Adrenal gland (tissue), 9 donors: ENCODE measurements at regions not wholly inside any gene's neighbourhood (a gene's known extent, or its start where the extent isn't known, plus 50 kb on each side); places are given as distances from the start of the nearest gene placed in this dataset.

Experiments
- DNase-seq, 7 donors: peaks; one replicate each; pipeline ENCODE4 v3.0.0-alpha.2; 2019 to 2020
- H3K27ac ChIP-seq, 5 donors: fragments of 200-600 bp; sonication (generic) in 4 of 5; 1 replicate in 3 of 5; 2 replicates in 2 of 5; pipeline versions ENCODE4 v1.5.1 to v1.8.0; 2016 to 2020; ENCODE audit warnings: mild to moderate bottlenecking in 1 of 5
- H3K27me3 ChIP-seq: fragments of 200-600 bp; 2 replicates; pipeline ENCODE4 v1.8.0; 2021
- H3K36me3 ChIP-seq, 2 donors: fragments of 200-600 bp; replicated peaks in 1 of 2; 1 replicate in 1 of 2; 2 replicates in 1 of 2; pipeline versions ENCODE4 v1.5.1 to v1.8.0; 2018 to 2022
- H3K4me1 ChIP-seq, 2 donors: fragments of 200-600 bp; replicated peaks in 1 of 2; 1 replicate in 1 of 2; 2 replicates in 1 of 2; pipeline versions ENCODE4 v1.5.1 to v1.8.0; 2018 to 2021
- H3K4me3 ChIP-seq, 4 donors: fragments of 200-600 bp; sonication (generic) in 3 of 4; one replicate each; pipeline ENCODE4 v1.5.1; 2016 to 2018
- H3K9me3 ChIP-seq, 3 donors: fragments of 200-600 bp; sonication (generic) in 1 of 3; replicated peaks in 1 of 3; 1 replicate in 2 of 3; 2 replicates in 1 of 3; pipeline versions ENCODE4 v1.5.1 to v1.8.0; 2016 to 2021
- POLR2A ChIP-seq, 2 donors: fragments of 450-650 bp; IDR thresholded peaks; one replicate each; pipeline ENCODE4 v1.6.1; 2017; ENCODE audit warnings: antibody characterized with exemption in 2 of 2, mild to moderate bottlenecking in 2 of 2, moderate library complexity in 1 of 2
- WGBS, 4 donors: extraction: QIAGEN DNeasy Blood & Tissue Kit in 2 of 4; methylation state at CpG; one replicate each; pipeline versions ENCODE4 v1.1.5 to v1.1.7; 2013 to 2017; 5-methylcytosine and 5-hydroxymethylcytosine counted together
- intact Hi-C, 2 donors: fragments of 100-400 bp; cut with DNase I; formaldehyde crosslinking; loops; one replicate each; pipeline versions ENCODE4 v1.14.1 to v1.15.0; 2022 to 2023
- TF ChIP-seq, protein P1 (sequence below), 6 experiments: fragments of 450-650 bp in 4 of 6; fragments of 200-600 bp in 2 of 6; sonication (generic) in 1 of 6; IDR thresholded peaks; 1 replicate in 5 of 6; 2 replicates in 1 of 6; pipeline versions ENCODE4 v1.5.1 to v1.8.0; 2016 to 2021; ENCODE audit warnings: antibody characterized with exemption in 6 of 6, mild to moderate bottlenecking in 2 of 6, moderate library complexity in 1 of 6
- donor health status: healthy with polysubstance abuse.
- donor health status: Bipolar disorder and iron deficiency.
- donor health status: DM: yes; HTN: yes; CAD: no.
- donor health status: DM: no; HTN: no; CAD: no.
- donor health status: DM: no; HTN: no; CAD: no.

DNA sequence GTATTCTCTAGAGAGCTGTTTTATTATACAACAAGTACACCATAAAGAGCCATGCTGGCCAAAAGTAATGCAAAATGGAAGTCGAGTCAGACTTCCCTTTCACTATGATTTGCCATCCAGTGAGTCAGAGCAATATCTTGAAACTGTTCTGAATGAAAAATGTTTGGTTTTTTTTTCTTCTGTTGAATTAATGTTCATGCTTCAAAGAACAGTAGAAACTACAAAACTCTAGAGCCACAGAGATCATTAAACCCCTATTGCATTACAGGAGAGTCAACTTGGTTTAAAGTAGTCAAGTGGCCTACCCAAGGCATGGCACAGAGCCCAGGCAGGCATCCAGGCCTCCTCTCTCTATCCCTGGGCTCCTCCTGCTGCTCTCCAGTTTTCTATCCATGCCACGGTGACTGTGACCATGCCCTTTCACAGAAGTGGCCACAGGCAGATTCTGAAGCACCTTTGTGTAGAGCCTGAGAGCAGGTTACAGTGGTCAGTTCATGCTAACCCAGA, 358.9 kb downstream of the DEPDC1B start:
- no peaks in the 10 kb centered on the region for H3K4me1 ChIP-seq
- no peak overlapping the region for H3K4me3 ChIP-seq
- no peak overlapping the region for H3K27ac ChIP-seq
- no peaks in the 10 kb centered on the region for H3K36me3 ChIP-seq
- 62 to 74% (median 67%) methylated on average over 1 to 2 of the region's 2 CpGs for WGBS, 4 donors
- no peak for DNase-seq
- H3K9me3 ChIP-seq: no peaks in the 10 kb centered on the region
- TF ChIP-seq POLR2A (IDR thresholded peaks at IDR 0.05): no peak
- TF ChIP-seq, protein P1, sequence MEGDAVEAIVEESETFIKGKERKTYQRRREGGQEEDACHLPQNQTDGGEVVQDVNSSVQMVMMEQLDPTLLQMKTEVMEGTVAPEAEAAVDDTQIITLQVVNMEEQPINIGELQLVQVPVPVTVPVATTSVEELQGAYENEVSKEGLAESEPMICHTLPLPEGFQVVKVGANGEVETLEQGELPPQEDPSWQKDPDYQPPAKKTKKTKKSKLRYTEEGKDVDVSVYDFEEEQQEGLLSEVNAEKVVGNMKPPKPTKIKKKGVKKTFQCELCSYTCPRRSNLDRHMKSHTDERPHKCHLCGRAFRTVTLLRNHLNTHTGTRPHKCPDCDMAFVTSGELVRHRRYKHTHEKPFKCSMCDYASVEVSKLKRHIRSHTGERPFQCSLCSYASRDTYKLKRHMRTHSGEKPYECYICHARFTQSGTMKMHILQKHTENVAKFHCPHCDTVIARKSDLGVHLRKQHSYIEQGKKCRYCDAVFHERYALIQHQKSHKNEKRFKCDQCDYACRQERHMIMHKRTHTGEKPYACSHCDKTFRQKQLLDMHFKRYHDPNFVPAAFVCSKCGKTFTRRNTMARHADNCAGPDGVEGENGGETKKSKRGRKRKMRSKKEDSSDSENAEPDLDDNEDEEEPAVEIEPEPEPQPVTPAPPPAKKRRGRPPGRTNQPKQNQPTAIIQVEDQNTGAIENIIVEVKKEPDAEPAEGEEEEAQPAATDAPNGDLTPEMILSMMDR (IDR thresholded peaks at IDR 0.05): no peak
- intact Hi-C loops: no loop called here
- no peaks in the 10 kb centered on the region for H3K27me3 ChIP-seq

DNA sequence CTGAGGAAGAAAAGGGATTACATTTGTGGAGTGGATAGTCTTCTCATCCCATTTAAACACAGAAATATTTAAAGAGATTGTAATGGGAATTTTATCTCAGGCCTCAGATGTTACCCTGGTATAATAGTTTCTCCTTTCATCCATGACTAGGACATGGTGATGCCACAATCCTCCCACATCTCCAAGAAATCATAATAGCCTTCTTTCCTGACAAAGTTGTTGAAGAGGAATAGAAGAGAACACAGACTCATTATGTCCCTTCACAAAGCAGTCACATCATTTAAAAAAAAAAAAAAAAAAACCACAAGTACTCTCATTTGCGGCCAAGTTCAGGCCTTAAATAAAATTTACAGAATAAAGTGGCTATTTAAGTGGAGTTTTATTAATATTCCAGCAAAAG, 359.6 kb downstream of the DEPDC1B start:
- TF ChIP-seq, protein P1 (IDR thresholded peaks at IDR 0.05): no peak
- no peak for TF ChIP-seq POLR2A (IDR thresholded peaks at IDR 0.05)
- H3K4me1 ChIP-seq: no peaks in the 10 kb centered on the region
- intact Hi-C loops: no loop called here
- no peaks in the 10 kb centered on the region for H3K27me3 ChIP-seq
- no peaks in the 10 kb centered on the region for H3K9me3 ChIP-seq
- no peak overlapping the region for H3K27ac ChIP-seq
- no peaks in the 10 kb centered on the region for H3K36me3 ChIP-seq
- DNase-seq: no peak
- no peak overlapping the region for H3K4me3 ChIP-seq
- WGBS, 4 donors: 80 to 83% (median 82%) methylated on average over 1 of the region's 1 CpG

DNA sequence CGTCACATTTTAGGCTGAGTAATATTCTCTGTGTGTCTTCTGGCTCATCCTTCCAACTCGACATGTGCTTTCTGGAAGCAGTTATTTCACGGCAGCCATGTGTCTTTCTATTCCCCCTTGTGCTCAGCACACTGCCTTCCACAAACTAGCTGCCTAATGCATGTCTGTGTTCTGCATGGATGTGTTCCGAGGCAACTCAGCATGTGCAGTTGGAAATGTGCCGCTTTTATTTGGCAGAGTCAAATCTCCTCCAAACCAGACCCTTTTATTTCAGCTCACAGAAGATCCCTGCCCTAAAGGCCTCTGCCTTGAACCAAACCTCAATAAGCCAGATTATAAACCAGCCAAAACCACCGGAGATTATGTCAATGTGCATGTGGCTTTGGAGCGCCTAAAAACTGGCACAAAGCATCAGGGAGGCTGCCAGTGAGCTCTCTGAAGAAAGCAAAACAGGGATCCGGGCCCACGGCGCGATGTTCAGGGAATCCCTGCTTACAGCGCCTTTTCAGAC, 360.2 kb downstream of the DEPDC1B start:
- DNase-seq: no peak
- no peaks in the 10 kb centered on the region for H3K27me3 ChIP-seq
- intact Hi-C loops: no loop called here
- H3K4me3 ChIP-seq: no peak overlapping the region
- no peak overlapping the region for H3K27ac ChIP-seq
- TF ChIP-seq POLR2A (IDR thresholded peaks at IDR 0.05): no peak
- TF ChIP-seq, protein P1 (IDR thresholded peaks at IDR 0.05): no peak
- H3K9me3 ChIP-seq: no peaks in the 10 kb centered on the region
- H3K4me1 ChIP-seq: no peaks in the 10 kb centered on the region
- no peaks in the 10 kb centered on the region for H3K36me3 ChIP-seq
- 76 to 86% (median 82%) methylated on average over 12 of the region's 12 CpGs for WGBS, 4 donors

DNA sequence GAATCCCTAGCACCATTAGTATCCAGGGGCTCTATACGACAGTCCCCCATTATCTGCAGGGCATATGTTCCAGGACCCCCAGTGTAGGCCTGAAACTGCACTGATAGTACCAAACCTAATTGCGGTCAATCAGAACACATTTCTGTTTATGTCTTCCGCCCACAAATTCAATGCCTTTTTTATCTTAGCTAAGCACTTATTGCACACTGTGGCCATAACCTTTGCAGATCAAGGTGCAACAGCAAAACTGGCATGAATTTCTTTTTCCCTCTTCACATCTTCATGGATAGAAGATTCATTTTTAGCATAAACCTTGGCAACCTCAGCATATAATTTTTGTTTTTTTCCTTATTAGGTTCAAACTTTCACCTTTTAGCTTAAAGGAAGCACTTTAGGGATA, 361.1 kb downstream of the DEPDC1B start:
- DNase-seq: no peak
- H3K4me1 ChIP-seq: no peaks in the 10 kb centered on the region
- WGBS, 4 donors: 90 to 96% (median 91%) methylated on average over 3 of the region's 3 CpGs

More for the DNA sequence above, 361.1 kb downstream of the DEPDC1B start:
- intact Hi-C loops: no loop called here
- H3K36me3 ChIP-seq: no peaks in the 10 kb centered on the region
- no peak overlapping the region for H3K4me3 ChIP-seq
- H3K9me3 ChIP-seq: no peaks in the 10 kb centered on the region
- no peaks in the 10 kb centered on the region for H3K27me3 ChIP-seq
- TF ChIP-seq, protein P1 (IDR thresholded peaks at IDR 0.05): no peak
- no peak for TF ChIP-seq POLR2A (IDR thresholded peaks at IDR 0.05)
- H3K27ac ChIP-seq: no peak overlapping the region
